Bone marrow (tissue), 2 donors: ENCODE measurements at regions not wholly inside any gene's neighbourhood (a gene's known extent, or its start where the extent isn't known, plus 50 kb on each side); places are given as distances from the start of the nearest gene placed in this dataset.

ENCODE experiments used
- DNase-seq, 2 donors: peaks; one replicate each; lab custom pipeline; 2025; lab: John Stamatoyannopoulos, UW

DNA sequence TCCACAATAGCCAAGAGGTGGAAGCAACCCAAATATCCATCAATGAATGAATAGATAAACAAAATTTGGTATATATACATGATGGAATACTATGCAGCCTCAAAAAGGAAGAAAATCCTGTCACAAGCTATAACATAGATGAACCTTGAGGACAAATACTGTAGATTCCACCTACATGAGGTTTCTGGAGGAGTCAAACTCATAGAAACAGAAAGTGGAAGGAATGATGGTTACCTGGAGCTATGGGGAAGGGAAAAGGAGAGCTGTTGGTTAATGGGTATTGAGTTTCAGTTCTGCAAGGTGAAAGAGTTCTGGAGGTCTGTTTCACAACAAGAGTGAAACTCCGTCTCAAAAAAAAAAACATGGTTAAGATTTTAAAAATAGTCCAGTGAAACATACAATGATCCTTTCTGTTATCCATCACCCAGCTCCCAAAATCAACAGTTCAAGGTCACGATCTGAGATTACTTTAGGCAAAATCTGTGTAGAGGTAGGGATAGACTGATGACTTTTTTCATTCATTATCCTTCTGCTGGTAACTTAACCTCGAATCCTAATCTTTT lies 80.8 kb upstream of the HNRNPU start:
- no peak for DNase-seq

DNA sequence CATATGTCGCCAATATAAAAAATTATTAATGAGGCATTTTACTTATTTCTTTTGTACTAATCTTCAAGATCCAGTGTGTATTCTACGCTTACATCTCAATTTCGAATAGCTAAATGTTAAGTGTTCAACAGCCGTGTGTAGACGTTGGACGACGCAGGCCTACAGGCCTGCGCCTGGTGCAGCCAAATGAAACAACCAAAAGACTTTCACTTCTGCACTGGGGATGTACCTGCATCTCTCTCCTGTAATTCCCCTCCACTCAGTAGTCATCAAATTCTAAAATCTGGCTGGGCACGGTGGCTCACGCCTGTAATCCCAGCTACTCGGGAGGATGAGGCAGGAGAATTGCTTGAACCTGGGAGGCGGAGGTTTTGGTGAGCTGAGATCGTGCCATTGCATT lies 76.8 kb upstream of the HNRNPU start:
- no peak for DNase-seq

DNA sequence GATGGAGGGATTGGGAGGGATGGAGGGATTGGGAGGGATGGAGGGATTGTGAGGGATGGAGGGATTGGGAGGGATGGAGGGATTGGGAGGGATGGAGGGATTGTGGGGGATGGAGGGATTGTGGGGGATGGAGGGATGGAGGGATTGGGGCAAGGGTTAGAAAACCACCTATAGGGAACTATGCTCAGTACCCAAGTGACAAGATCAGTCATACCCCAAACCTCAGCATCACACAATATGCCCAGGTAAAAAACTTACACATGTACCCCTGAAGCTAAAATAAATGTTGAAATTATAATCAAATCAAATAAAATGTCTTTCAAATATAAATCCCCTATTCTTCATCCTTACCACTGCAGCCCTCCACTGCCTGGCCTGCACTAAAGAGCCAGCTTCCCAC lies 72.8 kb upstream of the HNRNPU start:
- DNase-seq, result no peak

DNA sequence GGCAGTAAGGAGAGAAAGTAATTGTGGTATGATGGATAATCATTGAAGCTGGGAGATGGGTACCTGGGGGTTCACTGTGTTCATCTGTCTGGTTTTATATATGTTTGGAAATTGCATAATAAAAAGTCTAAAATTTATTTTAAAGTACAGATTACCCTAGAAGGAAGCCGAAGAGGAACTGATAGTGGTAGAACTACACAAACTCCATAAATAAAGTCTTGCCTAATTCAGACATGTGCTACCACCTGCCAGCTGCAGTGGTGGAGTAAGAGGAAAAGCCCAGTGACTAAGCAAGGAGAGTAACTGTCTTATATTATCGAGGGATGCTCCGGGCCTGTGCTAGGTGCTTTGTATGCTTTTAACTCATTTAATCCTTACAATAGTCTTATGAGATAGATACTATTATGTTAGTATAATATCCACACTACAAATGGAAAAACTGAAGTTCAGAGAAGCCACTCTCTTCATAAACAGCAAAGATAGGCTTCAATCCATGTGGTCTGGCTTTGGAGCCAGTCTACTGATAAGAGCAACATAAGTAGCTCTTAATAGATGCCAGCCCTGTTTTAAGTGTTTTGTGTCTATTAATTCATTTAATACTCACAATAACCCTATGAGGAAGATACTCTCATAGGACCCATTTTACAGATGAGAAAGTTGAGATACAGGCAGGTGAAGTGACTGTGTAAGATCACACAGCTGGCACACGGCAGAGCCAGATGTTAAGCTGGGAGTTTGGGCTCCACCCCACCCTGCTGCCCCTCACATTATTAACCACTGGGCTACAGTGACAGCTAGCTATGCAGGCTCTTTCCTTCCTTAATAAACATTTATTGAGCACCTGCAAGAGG lies 56.8 kb upstream of the HNRNPU start:
- peak in 1 of 2 donors; percentile 94 for DNase-seq

DNA sequence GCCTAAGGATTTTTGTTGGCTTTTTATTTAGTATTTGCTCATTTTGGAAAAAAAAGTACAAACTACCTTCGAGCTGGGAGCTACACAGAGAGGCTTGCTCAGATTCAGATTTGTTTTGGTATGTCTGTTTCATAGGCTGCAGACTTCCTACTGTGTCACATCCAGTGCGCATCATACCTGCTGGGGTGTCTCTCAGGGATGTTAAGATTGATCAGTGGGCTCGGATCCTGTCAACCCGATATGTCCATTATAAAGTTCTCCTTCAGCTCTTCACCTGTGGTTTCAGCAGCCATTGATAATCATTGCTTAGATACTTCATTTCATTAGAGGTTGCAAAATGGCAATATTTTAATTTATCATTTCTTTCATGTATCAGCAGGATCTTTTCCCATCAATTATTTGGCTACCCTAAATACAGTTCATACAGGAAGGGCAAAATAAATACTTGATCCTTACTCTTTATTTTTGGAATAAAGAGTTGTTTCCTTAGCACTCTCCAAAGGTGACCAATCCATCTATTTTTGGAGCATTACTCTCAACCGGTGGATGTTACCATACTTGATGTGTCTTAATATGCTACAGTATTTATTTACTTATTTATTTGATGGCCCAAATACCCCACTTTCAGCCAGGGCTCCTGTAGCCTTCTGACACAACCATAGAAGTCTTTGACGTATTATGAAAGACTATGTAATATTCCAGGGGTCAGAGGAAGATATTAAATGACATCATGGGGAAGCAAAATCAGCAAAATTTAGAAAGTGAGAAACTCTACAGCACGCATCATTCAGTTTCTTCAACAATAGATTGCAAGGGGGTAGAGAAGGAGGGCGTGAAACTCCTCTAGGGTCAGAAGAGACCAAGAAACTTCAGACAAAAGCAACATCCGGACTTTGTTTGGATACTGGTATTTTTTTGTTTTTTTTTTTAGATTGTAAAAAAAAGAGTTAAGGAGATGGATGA lies 55.3 kb upstream of the HNRNPU start:
- DNase-seq, result no peak

DNA sequence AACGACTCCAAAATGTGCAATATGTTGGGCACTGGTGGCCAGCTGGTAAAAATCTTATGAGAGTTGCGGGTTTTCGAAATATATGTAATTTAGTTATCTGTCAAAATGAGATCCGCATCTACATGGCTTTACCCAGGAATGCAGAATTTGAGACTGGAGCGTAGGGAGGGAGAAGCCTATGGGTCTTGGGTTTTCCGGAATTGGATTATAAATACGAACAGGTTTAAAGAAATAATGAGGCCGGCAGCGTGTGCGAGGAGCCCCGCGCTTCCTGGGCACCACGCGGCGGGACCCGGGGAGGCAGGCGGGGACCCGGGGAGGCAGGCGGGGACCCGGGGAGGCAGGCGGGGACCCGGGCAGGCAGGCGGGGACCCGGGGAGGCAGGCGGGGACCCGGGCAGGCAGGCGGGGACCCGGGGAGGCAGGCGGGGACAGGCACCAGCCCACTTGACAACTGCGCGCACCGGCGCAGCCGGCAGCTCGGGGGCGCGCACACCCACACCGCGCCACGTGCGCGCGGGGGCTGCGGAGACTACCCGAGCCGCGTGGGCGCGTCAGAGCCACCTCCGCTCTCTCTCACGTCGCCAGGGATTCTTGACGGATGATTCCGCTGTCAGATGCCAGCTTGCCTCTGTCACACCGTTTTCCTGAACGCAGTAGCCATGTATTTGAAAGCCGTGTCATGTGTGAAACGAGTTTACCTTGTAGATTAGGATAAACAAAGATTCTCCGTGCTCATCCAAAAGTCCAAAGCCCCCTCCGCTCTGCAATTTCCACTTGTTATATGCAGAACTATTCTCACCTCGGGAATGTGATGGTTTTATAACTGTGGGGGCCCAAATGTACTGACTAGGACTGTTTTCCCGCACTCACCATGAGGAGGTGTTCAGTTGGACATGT lies 54.3 kb upstream of the HNRNPU start:
- peak in 1 of 2 donors; percentile 76 for DNase-seq

DNA sequence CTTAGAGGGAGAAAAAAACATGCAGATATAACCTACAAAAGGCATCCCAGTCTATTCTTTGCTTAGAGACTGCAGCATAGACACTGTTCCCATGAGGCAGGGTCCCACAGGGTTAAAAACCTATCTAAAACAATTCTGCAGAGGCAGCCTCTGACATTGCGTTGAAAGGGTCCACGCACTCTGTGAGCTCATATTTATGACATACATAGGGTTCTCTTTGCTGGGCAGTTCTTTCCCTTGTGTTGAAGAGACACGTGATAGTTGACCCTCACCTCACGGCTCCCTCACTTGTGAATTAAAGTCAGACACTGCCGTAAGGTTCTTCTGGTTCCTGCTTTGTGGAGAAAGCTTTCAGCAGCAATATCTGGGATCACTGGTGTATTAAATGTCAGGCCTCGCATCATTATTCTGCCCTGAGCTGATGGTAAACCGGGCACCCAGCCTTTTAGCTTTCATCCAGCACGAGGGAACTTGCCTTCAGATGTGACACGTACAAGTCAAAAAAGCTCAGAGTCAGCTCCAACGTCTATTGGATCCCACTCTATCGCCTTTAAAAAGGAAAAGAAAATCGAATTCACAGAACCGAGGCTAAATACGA lies 52.8 kb upstream of the HNRNPU start:
- DNase-seq, result no peak

DNA sequence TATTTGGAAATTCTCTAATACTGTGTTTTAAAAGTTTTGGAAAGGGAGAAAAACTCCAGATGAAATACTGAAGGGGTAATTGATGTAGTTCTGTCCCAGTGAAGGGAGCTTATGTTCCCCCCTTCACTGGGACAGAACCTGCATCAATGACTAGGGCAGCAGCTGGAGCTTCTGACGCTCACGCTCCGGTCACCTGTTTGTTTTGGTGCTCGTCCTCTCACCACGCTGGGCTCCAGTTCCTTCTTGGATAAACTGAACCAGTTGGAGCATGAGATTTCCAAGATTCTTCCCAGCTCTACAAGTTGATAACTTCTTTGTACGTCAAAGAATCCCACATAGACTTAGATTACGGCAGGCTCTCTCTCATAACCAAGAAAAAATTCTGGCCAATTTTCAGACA lies 51.4 kb upstream of the HNRNPU start:
- DNase-seq, result no peak

DNA sequence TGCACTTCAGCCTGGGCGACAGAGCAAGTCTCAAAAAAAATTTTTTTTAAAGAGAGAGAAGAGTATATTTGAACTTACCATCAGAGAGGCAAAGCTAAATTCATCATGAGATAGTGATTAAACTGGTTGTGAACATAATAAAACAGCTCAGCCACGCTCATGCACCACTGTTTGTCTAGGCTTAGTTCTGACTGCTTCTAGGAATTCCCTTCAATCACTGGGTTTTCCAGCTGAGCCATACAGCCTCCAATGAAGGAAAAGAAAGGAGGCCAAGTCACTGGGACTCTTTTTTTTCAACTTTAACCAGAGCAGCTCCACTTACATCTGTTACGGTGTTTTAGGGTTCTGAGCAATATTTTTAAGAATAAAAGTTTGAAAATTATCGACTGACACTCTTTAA lies 50.4 kb upstream of the HNRNPU start:
- DNase-seq, result no peak
